OCI-LY7 (cell line): ENCODE measurements at regions not wholly inside any gene's neighbourhood (a gene's known extent, or its start where the extent isn't known, plus 50 kb on each side); places are given as distances from the start of the nearest gene placed in this dataset.
"Not testable (repeated sequence)": the region's sequence is repeated elsewhere in the genome, so short reads cannot be mapped to it uniquely, and the experiment has no call there.

Experiments used
- BruUV-seq: library from RNA; stranded (reverse); fragments of 400-500 nt; replicated peaks from 2 replicates; lab custom pipeline; 2021; lab: Mats Ljungman, UMichigan
- CTCF ChIA-PET: fragments of 300-600 bp; sonication (Branson Sonifier 250); formaldehyde crosslinking; loops from one replicate; lab custom pipeline; 2022; ENCODE audit warnings: antibody characterized with exemption; ENCODE audit not compliant: unreplicated experiment; lab: Charles Lee
- POLR2A ChIA-PET: fragments of 300-600 bp; sonication (Branson Sonifier 250); formaldehyde crosslinking; loops from one replicate; lab custom pipeline; 2022; ENCODE audit warnings: antibody characterized with exemption; lab: Charles Lee
- DNase-seq: peaks from one replicate; pipeline ENCODE4 v3.0.0-alpha.2; 2015; ENCODE audit warnings: low spot score
- H2AFZ ChIP-seq: fragments of 200-600 bp; sonication (generic), shearing (Covaris generic); 2 replicates; pipeline ENCODE4 v1.6.1; 2014; ENCODE audit warnings: mild to moderate bottlenecking, antibody characterized with exemption, low read length, moderate library complexity
- H3K27ac ChIP-seq: fragments of 200-600 bp; sonication (generic); 2 replicates; pipeline ENCODE4 v1.5.1; 2014; ENCODE audit warnings: mixed run types, low read depth, mild to moderate bottlenecking, moderate library complexity, low read length, inconsistent platforms; ENCODE audit not compliant: poor library complexity, severe bottlenecking
- H3K36me3 ChIP-seq: fragments of 200-600 bp; sonication (generic); 2 replicates; pipeline ENCODE4 v1.6.1; 2014; ENCODE audit warnings: mild to moderate bottlenecking, antibody characterized with exemption, low read length, moderate library complexity, mixed read lengths; ENCODE audit not compliant: insufficient read depth
- H3K4me1 ChIP-seq: fragments of 200-600 bp; sonication (generic); 2 replicates; pipeline ENCODE4 v1.5.1; 2014; ENCODE audit warnings: mild to moderate bottlenecking, low read length; ENCODE audit not compliant: insufficient read depth, poor library complexity, severe bottlenecking
- H3K4me2 ChIP-seq: fragments of 200-600 bp; sonication (generic); 2 replicates; pipeline ENCODE4 v1.6.1; 2014; ENCODE audit warnings: mild to moderate bottlenecking, low read length
- H3K4me3 ChIP-seq: fragments of 200-600 bp; sonication (generic); 2 replicates; pipeline ENCODE4 v1.5.1; 2014; ENCODE audit warnings: mild to moderate bottlenecking, low read depth, low read length; ENCODE audit not compliant: poor library complexity, severe bottlenecking
- H3K79me2 ChIP-seq: fragments of 200-600 bp; sonication (generic); 2 replicates; pipeline ENCODE4 v1.6.1; 2016; ENCODE audit warnings: low read depth, mild to moderate bottlenecking, low read length, moderate library complexity, mixed read lengths; ENCODE audit not compliant: insufficient read depth
- H3K9me2 ChIP-seq: fragments of 200-600 bp; sonication (generic); 2 replicates; pipeline ENCODE4 v1.6.1; 2016; ENCODE audit warnings: mild to moderate bottlenecking, low read length, mixed read lengths; ENCODE audit not compliant: insufficient read depth
- H3K9me3 ChIP-seq: fragments of 200-600 bp; sonication (generic); 2 replicates; pipeline ENCODE4 v1.6.1; 2014; ENCODE audit warnings: mild to moderate bottlenecking, mixed run types, low read length, mixed read lengths
- H4K20me1 ChIP-seq: fragments of 200-600 bp; sonication (generic); 2 replicates; pipeline ENCODE4 v1.6.1; 2014; ENCODE audit warnings: mild to moderate bottlenecking, antibody characterized with exemption, low read length, moderate library complexity, mixed read lengths; ENCODE audit not compliant: insufficient read depth
- CTCF ChIP-seq: fragments of 200-600 bp; sonication (generic); conservative IDR thresholded peaks from 2 replicates; pipeline ENCODE4 v1.5.1; 2014; ENCODE audit warnings: mild to moderate bottlenecking, antibody characterized with exemption, low read length, moderate library complexity, mixed read lengths
- EZH2phosphoT487 ChIP-seq: fragments of 200-600 bp; sonication (generic); IDR thresholded peaks from 2 replicates; pipeline ENCODE4 v1.6.1; 2018; ENCODE audit warnings: low read depth, borderline replicate concordance, mild to moderate bottlenecking, mixed run types, antibody characterized with exemption, low read length, moderate library complexity, mixed read lengths
- intact Hi-C: fragments of 100-400 bp; cut with micrococcal nuclease; formaldehyde crosslinking; loops from one replicate; pipeline ENCODE4 v1.10.0; 2022; ENCODE audit not compliant: unreplicated experiment

- TF ChIP-seq CTCF: no peak
- intact Hi-C loops: no loop called here
- no TSS peak for BruUV-seq
Observed at GRCh38 chr2:16346671-16347070, 319.0 kb downstream of the CYRIA start.

GRCh38 chr2:16345231-16345630 is 320.4 kb downstream of the CYRIA start:
- intact Hi-C loops, BruUV-seq, H3K4me3 ChIP-seq, H3K9me2 ChIP-seq, H3K4me2 ChIP-seq, H3K79me2 ChIP-seq, H2AFZ ChIP-seq, H4K20me1 ChIP-seq, H3K36me3 ChIP-seq, DNase-seq, H3K4me1 ChIP-seq, CTCF ChIA-PET, H3K27ac ChIP-seq, H3K9me3 ChIP-seq: not testable (repeated sequence)
- POLR2A ChIA-PET: interaction anchor here (1.1 kb wide), 1 partner anchor 71 kb away, joined by 3 read pairs; no protein-coding TSS in a partner anchor

More at GRCh38 chr2:16346671-16347070, 319.0 kb downstream of the CYRIA start:
- no peak for DNase-seq
- Histone ChIP-seq H3K27ac (no peak overlapping the region), H2AFZ (no peak overlapping the region), H3K4me2 (no peak overlapping the region), H4K20me1 (no peaks in the 10 kb centered on the region), H3K9me3 (no peaks in the 10 kb centered on the region), H3K9me2 (no peaks in the 10 kb centered on the region), H3K79me2 (no peaks in the 10 kb centered on the region), H3K36me3 (no peaks in the 10 kb centered on the region), H3K4me1 (no peaks in the 10 kb centered on the region), H3K4me3 (no peak overlapping the region)
- CTCF ChIA-PET: no interaction called here
- POLR2A ChIA-PET: interaction anchor here (0.7 kb wide), 1 partner anchor 458 kb away, joined by 5 read pairs; no protein-coding TSS in a partner anchor

- CTCF ChIA-PET: no interaction called here
Observed at GRCh38 chr2:16339206-16339605, 326.4 kb downstream of the CYRIA start.

More at GRCh38 chr2:16339206-16339605, 326.4 kb downstream of the CYRIA start:
- H3K36me3 ChIP-seq: no peaks in the 10 kb centered on the region
- H4K20me1 ChIP-seq: no peaks in the 10 kb centered on the region
- H3K27ac ChIP-seq: no peak overlapping the region
- no peaks in the 10 kb centered on the region for H3K9me3 ChIP-seq
- no peak overlapping the region for H2AFZ ChIP-seq
- no TSS peak for BruUV-seq
- H3K4me3 ChIP-seq: no peak overlapping the region
- no peak overlapping the region for H3K4me2 ChIP-seq
- POLR2A ChIA-PET: interaction anchor here (0.9 to 1.1 kb wide), 2 partner anchors 13 to 555 kb away, joined by 3 to 4 read pairs; no protein-coding TSS in a partner anchor
- H3K79me2 ChIP-seq: no peaks in the 10 kb centered on the region
- DNase-seq: no peak
- H3K4me1 ChIP-seq: no peaks in the 10 kb centered on the region
- intact Hi-C loops: no loop called here
- H3K9me2 ChIP-seq: no peaks in the 10 kb centered on the region
- TF ChIP-seq EZH2phosphoT487 (no peak), CTCF (no peak)
